ENCODE measurements at regions not wholly inside any gene's neighbourhood (a gene's known extent, or its start where the extent isn't known, plus 50 kb on each side); places are given as distances from the start of the nearest gene placed in this dataset.
"Not testable (repeated sequence)": the region's sequence is repeated elsewhere in the genome, so short reads cannot be mapped to it uniquely, and the experiment has no call there.

GRCh38 chr6:112459758-112460304 is 112.7 kb downstream of the RFPL4B start:
- DNase-seq, result no peak

GRCh38 chr6:112464901-112465665 is 118.0 kb downstream of the RFPL4B start:
- no peak for DNase-seq

- DNase-seq, result no peak
These were observed 119.4 kb downstream of the RFPL4B start for GRCh38 chr6:112466373-112467151.

GRCh38 chr6:112468359-112468758 is 121.2 kb downstream of the RFPL4B start:
- DNase-seq, result no peak

GRCh38 chr6:112469306-112469705 is 122.2 kb downstream of the RFPL4B start:
- DNase-seq, result no peak

GRCh38 chr6:112470376-112470775 is 123.2 kb downstream of the RFPL4B start:
- DNase-seq, result no peak

- DNase-seq, result no peak
These were observed 123.8 kb downstream of the RFPL4B start for GRCh38 chr6:112470950-112471349.

GRCh38 chr6:112475083-112475482 is 128.0 kb downstream of the RFPL4B start:
- DNase-seq, result no peak

- no peak for DNase-seq
These were observed 130.0 kb downstream of the RFPL4B start for GRCh38 chr6:112477125-112477524.

GRCh38 chr6:112478036-112478435 is 130.9 kb downstream of the RFPL4B start:
- peak; percentile 82 for DNase-seq

- not testable (repeated sequence) for DNase-seq
These were observed 132.8 kb downstream of the RFPL4B start for GRCh38 chr6:112479975-112480374.

GRCh38 chr6:112480553-112480952 is 133.4 kb downstream of the RFPL4B start:
- no peak for DNase-seq

GRCh38 chr6:112481211-112481610 is 134.1 kb downstream of the RFPL4B start:
- DNase-seq, result peak; percentile 28

GRCh38 chr6:112482373-112482772 is 135.2 kb downstream of the RFPL4B start:
- no peak for DNase-seq

- peak; percentile 27 for DNase-seq
These were observed 138.1 kb downstream of the RFPL4B start for GRCh38 chr6:112485120-112485826.

- no peak for DNase-seq
These were observed 138.7 kb downstream of the RFPL4B start for GRCh38 chr6:112485827-112486212.

- DNase-seq, result no peak
These were observed 139.3 kb downstream of the RFPL4B start for GRCh38 chr6:112486454-112486853.

GRCh38 chr6:112488238-112488637 is 141.1 kb downstream of the RFPL4B start:
- DNase-seq, result no peak

GRCh38 chr6:112501705-112502104 is 154.6 kb downstream of the RFPL4B start:
- DNase-seq, result peak; percentile 91

GRCh38 chr6:112502351-112503090 is 155.4 kb downstream of the RFPL4B start:
- peak; percentile 22 for DNase-seq

GRCh38 chr6:112503091-112503596 is 156.0 kb downstream of the RFPL4B start:
- DNase-seq, result peak; percentile 29

All from muscle of arm (tissue), 1 donor.